Type B pancreatic cell (in vitro differentiated cells): ENCODE measurements at regions not wholly inside any gene's neighbourhood (a gene's known extent, or its start where the extent isn't known, plus 50 kb on each side); places are given as distances from the start of the nearest gene placed in this dataset.

Experiments
- DNase-seq: peaks from one replicate; pipeline ENCODE4 v3.0.0; 2021; ENCODE audit warnings: mixed read lengths; ENCODE audit not compliant: unreplicated experiment; ENCODE audit errors: extremely low spot score
- H3K27ac Mint-ChIP-seq: 2 replicates; pipeline ENCODE4 v1.8.0; 2021; ENCODE audit warnings: mild to moderate bottlenecking, mixed read lengths
- H3K27me3 Mint-ChIP-seq: 2 replicates; pipeline ENCODE4 v1.8.0; 2021; ENCODE audit warnings: mixed read lengths
- H3K36me3 Mint-ChIP-seq: 2 replicates; pipeline ENCODE4 v1.8.0; 2021; ENCODE audit warnings: mixed read lengths
- H3K4me1 Mint-ChIP-seq: one replicate; pipeline ENCODE4 v1.8.0; 2021; ENCODE audit warnings: mixed read lengths; ENCODE audit not compliant: unreplicated experiment
- H3K4me3 Mint-ChIP-seq: 2 replicates; pipeline ENCODE4 v1.8.0; 2021; ENCODE audit warnings: mild to moderate bottlenecking, mixed read lengths
- H3K9me3 Mint-ChIP-seq: 2 replicates; pipeline ENCODE4 v1.8.0; 2021; ENCODE audit warnings: mixed read lengths
- TF ChIP-seq, protein P1 (sequence below): fragments of 200-600 bp; sonication (generic); conservative IDR thresholded peaks from 2 replicates; pipeline ENCODE4 v1.5.0; 2021; ENCODE audit warnings: antibody characterized with exemption, mild to moderate bottlenecking

DNA sequence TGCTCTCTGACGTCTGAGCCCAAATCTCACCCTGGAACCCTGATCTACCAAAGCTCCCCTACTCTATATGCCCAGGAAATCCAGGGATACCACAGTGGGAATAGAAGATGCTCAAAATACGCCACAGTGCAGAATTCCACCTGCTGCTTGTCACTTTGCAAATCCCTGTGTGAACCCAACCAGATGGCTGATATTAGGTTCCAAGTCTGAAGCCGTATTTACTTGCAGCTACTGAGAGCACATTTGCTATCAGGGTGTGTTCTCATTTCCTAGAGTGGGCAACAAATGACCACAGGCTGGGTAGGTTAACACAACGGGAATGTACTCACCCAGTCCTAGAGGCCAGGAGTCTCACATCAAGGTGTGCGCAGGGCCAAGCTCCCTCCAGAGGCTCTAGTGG is 126.8 kb downstream of the MXRA5 start:
- Mint-ChIP-seq H3K27ac (no peak overlapping the region), H3K9me3 (peaks cover 9% of the 10 kb centered on the region), H3K4me1 (no peaks in the 10 kb centered on the region), H3K27me3 (peaks cover 3% of the 10 kb centered on the region), H3K4me3 (no peak overlapping the region), H3K36me3 (no peaks in the 10 kb centered on the region)
- TF ChIP-seq, protein P1, sequence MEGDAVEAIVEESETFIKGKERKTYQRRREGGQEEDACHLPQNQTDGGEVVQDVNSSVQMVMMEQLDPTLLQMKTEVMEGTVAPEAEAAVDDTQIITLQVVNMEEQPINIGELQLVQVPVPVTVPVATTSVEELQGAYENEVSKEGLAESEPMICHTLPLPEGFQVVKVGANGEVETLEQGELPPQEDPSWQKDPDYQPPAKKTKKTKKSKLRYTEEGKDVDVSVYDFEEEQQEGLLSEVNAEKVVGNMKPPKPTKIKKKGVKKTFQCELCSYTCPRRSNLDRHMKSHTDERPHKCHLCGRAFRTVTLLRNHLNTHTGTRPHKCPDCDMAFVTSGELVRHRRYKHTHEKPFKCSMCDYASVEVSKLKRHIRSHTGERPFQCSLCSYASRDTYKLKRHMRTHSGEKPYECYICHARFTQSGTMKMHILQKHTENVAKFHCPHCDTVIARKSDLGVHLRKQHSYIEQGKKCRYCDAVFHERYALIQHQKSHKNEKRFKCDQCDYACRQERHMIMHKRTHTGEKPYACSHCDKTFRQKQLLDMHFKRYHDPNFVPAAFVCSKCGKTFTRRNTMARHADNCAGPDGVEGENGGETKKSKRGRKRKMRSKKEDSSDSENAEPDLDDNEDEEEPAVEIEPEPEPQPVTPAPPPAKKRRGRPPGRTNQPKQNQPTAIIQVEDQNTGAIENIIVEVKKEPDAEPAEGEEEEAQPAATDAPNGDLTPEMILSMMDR = no peak
- no peak for DNase-seq

DNA sequence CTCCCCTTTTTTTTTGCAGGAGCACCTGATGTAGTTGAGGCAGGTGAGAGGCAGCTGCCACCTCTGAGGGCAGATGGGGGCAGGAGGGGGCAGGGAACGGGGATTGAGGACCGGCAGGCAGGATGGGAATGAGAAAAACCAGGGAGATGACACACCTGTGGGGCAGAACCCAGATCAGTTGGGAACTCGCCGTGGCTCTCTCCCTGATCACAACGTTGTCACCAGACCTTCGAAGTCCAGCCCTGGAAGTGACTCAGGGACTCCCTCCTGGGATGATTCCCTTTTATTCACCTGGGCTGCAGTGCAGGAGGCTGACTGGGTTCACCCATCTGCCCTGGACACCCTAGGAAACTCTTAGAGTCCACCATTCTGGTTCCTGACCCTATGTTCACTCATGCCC is 127.2 kb downstream of the MXRA5 start:
- Mint-ChIP-seq H3K27me3 (peaks cover 3% of the 10 kb centered on the region), H3K9me3 (peaks cover 9% of the 10 kb centered on the region), H3K36me3 (no peaks in the 10 kb centered on the region), H3K4me3 (no peak overlapping the region), H3K4me1 (no peaks in the 10 kb centered on the region), H3K27ac (no peak overlapping the region)
- TF ChIP-seq, protein P1 = no peak
- no peak for DNase-seq

DNA sequence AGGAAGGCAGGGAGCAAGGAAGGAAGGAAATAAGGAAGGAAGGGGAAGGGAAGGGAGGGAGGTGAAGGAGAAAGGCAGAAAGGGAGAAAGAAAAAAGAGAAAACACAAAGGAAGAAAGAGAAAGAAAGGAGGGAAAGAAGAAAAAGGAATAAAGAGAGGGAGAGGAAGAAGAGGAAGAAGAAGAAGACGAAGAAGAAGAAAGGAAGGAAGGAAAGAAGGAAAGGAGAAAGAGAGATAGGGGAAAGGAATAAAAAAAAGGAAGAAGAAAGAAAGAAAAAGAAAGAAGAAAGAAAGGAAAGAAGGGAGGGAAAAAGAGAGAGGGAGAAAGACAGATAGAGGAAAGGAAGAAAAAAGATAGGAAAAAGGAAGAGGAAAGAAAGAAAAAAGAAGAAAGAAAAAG is 128.0 kb downstream of the MXRA5 start:
- Mint-ChIP-seq H3K4me3 (no peak overlapping the region), H3K4me1 (no peaks in the 10 kb centered on the region), H3K9me3 (peaks cover 9% of the 10 kb centered on the region), H3K27ac (no peak overlapping the region), H3K27me3 (peaks cover 3% of the 10 kb centered on the region), H3K36me3 (no peaks in the 10 kb centered on the region)
- DNase-seq = no peak
- TF ChIP-seq, protein P1 = no peak

DNA sequence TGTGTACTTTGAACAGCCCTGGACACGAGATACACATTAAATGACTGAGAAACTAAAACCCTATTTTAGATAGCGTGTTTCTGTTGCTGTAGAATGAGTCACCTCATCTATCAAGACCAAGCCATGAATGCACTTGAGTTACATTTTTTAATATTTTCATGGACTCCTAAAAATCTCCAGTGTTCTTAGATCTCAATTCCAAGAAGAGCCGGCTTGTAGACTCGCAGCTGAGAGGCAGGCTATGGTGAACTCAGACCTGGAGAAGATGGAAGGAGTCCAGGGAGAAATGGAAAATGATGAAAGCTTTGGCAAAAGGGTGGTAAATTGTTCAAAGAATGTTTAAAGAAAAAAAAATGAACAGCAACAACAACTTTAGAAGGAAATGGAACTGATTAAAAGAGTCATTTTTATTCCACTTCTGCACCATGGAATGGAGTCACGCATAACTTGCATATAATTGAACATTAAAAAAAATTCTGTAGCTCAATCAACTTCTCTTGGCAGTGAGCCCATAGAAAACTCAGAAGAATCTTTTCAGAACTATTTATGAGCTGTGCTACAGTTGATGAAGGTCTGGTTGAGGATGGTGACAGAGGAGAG is 129.8 kb downstream of the MXRA5 start:
- DNase-seq = no peak
- no peaks in the 10 kb centered on the region for H3K36me3 Mint-ChIP-seq
- H3K9me3 Mint-ChIP-seq = peaks cover 9% of the 10 kb centered on the region
- no peak overlapping the region for H3K27ac Mint-ChIP-seq
- no peak overlapping the region for H3K4me3 Mint-ChIP-seq
- TF ChIP-seq, protein P1 = no peak
- peaks cover 3% of the 10 kb centered on the region for H3K27me3 Mint-ChIP-seq
- no peaks in the 10 kb centered on the region for H3K4me1 Mint-ChIP-seq

DNA sequence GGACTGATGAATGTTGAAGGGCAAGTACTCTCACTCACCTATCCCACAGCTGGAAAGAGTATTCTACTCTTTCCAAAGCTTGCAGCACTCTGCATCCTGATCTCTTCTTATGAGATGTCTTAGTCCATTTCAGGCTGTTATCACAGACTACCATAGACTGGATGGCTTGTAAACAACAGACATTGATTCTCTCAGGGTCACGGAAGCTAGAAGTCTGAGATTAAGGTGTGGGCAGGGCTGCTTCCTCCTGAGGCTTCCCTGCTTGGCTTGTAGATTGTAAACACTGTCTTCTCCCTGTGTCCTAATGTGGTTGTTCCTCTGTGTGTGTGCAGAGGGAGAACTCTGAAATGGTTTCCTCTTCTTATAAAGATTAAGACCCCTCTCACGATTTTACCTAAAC is 131.2 kb downstream of the MXRA5 start:
- TF ChIP-seq, protein P1 = no peak
- peaks cover 9% of the 10 kb centered on the region for H3K9me3 Mint-ChIP-seq
- H3K4me3 Mint-ChIP-seq = no peak overlapping the region
- H3K27me3 Mint-ChIP-seq = peaks cover 6% of the 10 kb centered on the region
- H3K27ac Mint-ChIP-seq = no peak overlapping the region
- no peaks in the 10 kb centered on the region for H3K4me1 Mint-ChIP-seq
- no peak for DNase-seq
- no peaks in the 10 kb centered on the region for H3K36me3 Mint-ChIP-seq

DNA sequence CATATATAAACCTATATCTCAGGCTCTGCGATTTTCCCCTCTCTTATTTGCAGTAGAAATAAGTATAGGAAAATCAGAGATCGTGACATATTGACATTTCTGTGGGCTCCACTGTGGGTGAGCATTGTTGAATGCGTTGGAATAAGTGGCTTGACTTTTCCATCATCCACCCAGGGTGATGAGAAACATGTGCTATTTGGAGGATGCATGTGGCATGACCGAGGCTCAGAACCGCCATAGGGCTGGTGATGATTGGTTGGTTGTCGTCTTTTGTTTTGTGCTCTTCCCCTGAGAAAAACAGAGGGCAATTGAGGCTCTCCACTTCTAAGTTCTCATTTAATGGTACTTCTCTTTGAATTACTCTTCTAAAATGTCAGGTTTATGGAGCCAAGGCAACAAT is 140.1 kb downstream of the MXRA5 start:
- no peak overlapping the region for H3K4me3 Mint-ChIP-seq
- DNase-seq = no peak
- no peaks in the 10 kb centered on the region for H3K36me3 Mint-ChIP-seq
- TF ChIP-seq, protein P1 = no peak
- no peak overlapping the region for H3K27ac Mint-ChIP-seq
- H3K4me1 Mint-ChIP-seq = peaks cover 14% of the 10 kb centered on the region
- no peaks in the 10 kb centered on the region for H3K9me3 Mint-ChIP-seq
- H3K27me3 Mint-ChIP-seq = peaks cover 16% of the 10 kb centered on the region
